Activated gamma-delta T cell treated with Interleukin-2 at 50 U/mL for 16 hours (primary cell): ENCODE measurements at regions not wholly inside any gene's neighbourhood (a gene's known extent, or its start where the extent isn't known, plus 50 kb on each side); places are given as distances from the start of the nearest gene placed in this dataset.
A peak's percentile ranks its signal among the peaks of the same experiment; 100 is the strongest.
"Not testable (repeated sequence)": the region's sequence is repeated elsewhere in the genome, so short reads cannot be mapped to it uniquely, and the experiment has no call there.

Source experiments
- DNase-seq: peaks from one replicate; pipeline ENCODE4 v3.0.0-alpha.2; 2020

- no peak for DNase-seq
These were observed 170.8 kb upstream of the ZNF267 start for GRCh38 chr16:31702796-31703195.

- no peak for DNase-seq
These were observed 170.0 kb upstream of the ZNF267 start for GRCh38 chr16:31703526-31704128.

- no peak for DNase-seq
These were observed 169.5 kb upstream of the ZNF267 start for GRCh38 chr16:31704138-31704537.

GRCh38 chr16:31705371-31705770 lies 168.2 kb upstream of the ZNF267 start:
- no peak for DNase-seq

- no peak for DNase-seq
These were observed 167.3 kb upstream of the ZNF267 start for GRCh38 chr16:31706318-31706717.

- DNase-seq, result no peak
These were observed 166.7 kb upstream of the ZNF267 start for GRCh38 chr16:31706925-31707324.

GRCh38 chr16:31707743-31708335 lies 165.8 kb upstream of the ZNF267 start:
- no peak for DNase-seq

- DNase-seq, result peak; percentile 34
These were observed 165.3 kb upstream of the ZNF267 start for GRCh38 chr16:31708348-31708747.

- no peak for DNase-seq
These were observed 164.4 kb upstream of the ZNF267 start for GRCh38 chr16:31709181-31709580.

GRCh38 chr16:31710134-31710533 lies 163.5 kb upstream of the ZNF267 start:
- no peak for DNase-seq

GRCh38 chr16:31710880-31711279 lies 162.7 kb upstream of the ZNF267 start:
- DNase-seq, result no peak

GRCh38 chr16:31711344-31711845 lies 162.2 kb upstream of the ZNF267 start:
- no peak for DNase-seq

- DNase-seq, result no peak
These were observed 161.5 kb upstream of the ZNF267 start for GRCh38 chr16:31712064-31712540.

- peak; percentile 90 for DNase-seq
These were observed 160.3 kb upstream of the ZNF267 start for GRCh38 chr16:31713071-31713944.

GRCh38 chr16:31713945-31714902 lies 159.4 kb upstream of the ZNF267 start:
- DNase-seq, result no peak

- DNase-seq, result no peak
These were observed 158.6 kb upstream of the ZNF267 start for GRCh38 chr16:31714903-31715504.

GRCh38 chr16:31715915-31716314 lies 157.7 kb upstream of the ZNF267 start:
- DNase-seq, result no peak

- DNase-seq, result no peak
These were observed 154.6 kb upstream of the ZNF267 start for GRCh38 chr16:31718998-31719397.

- DNase-seq, result no peak
These were observed 146.1 kb upstream of the ZNF267 start for GRCh38 chr16:31727553-31727952.

GRCh38 chr16:31734265-31734664 lies 139.3 kb upstream of the ZNF267 start:
- DNase-seq, result no peak

GRCh38 chr16:31745098-31745497 lies 128.5 kb upstream of the ZNF267 start:
- not testable (repeated sequence) for DNase-seq

- DNase-seq, result no peak
These were observed 127.7 kb upstream of the ZNF267 start for GRCh38 chr16:31745900-31746299.
